ENCODE measurements at regions not wholly inside any gene's neighbourhood (a gene's known extent, or its start where the extent isn't known, plus 50 kb on each side); places are given as distances from the start of the nearest gene placed in this dataset.
"Not testable (repeated sequence)": the region's sequence is repeated elsewhere in the genome, so short reads cannot be mapped to it uniquely, and the experiment has no call there.

- not testable (repeated sequence) for TF ChIP-seq CTCF (conservative IDR thresholded peaks at IDR 0.05); ZFX (IDR thresholded peaks at IDR 0.05)
These were observed 52.7 kb upstream of the TAMM41 start for GRCh38 chr3:11899389-11899788.
